ENCODE measurements at regions not wholly inside any gene's neighbourhood (a gene's known extent, or its start where the extent isn't known, plus 50 kb on each side); places are given as distances from the start of the nearest gene placed in this dataset.

- TF ChIP-seq ZNF562 (CRISPR knock-in tag; IDR thresholded peaks at IDR 0.05; ENCODE audit: borderline replicate concordance), result no peak
- no peak for TF ChIP-seq KDM6A (CRISPR knock-in tag; IDR thresholded peaks at IDR 0.05; ENCODE audit: low read depth)
- no peak for TF ChIP-seq ZNF691 (CRISPR knock-in tag; IDR thresholded peaks at IDR 0.05; ENCODE audit: borderline replicate concordance, low read depth)
- no peak for TF ChIP-seq TERF1 (CRISPR knock-in tag; IDR thresholded peaks at IDR 0.05)
- no peak for TF ChIP-seq ZNF549 (CRISPR knock-in tag; IDR thresholded peaks at IDR 0.05)
- TF ChIP-seq BRD4 (CRISPR knock-in tag; IDR thresholded peaks at IDR 0.05), result no peak
- TF ChIP-seq ZNF430 (CRISPR knock-in tag; IDR thresholded peaks at IDR 0.05), result 0 out of 2 replicates have a peak, but pooled peaks have one; percentile 40
- no peak for TF ChIP-seq ZNF724P (CRISPR knock-in tag; IDR thresholded peaks at IDR 0.05; ENCODE audit: borderline replicate concordance)
- TF ChIP-seq, protein P1, sequence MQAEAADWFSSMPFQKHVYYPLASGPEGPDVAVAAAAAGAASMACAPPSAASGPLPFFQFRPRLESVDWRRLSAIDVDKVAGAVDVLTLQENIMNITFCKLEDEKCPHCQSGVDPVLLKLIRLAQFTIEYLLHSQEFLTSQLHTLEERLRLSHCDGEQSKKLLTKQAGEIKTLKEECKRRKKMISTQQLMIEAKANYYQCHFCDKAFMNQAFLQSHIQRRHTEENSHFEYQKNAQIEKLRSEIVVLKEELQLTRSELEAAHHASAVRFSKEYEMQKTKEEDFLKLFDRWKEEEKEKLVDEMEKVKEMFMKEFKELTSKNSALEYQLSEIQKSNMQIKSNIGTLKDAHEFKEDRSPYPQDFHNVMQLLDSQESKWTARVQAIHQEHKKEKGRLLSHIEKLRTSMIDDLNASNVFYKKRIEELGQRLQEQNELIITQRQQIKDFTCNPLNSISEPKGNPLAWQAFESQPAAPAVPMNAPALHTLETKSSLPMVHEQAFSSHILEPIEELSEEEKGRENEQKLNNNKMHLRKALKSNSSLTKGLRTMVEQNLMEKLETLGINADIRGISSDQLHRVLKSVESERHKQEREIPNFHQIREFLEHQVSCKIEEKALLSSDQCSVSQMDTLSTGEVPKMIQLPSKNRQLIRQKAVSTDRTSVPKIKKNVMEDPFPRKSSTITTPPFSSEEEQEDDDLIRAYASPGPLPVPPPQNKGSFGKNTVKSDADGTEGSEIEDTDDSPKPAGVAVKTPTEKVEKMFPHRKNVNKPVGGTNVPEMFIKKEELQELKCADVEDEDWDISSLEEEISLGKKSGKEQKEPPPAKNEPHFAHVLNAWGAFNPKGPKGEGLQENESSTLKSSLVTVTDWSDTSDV (CRISPR knock-in tag; IDR thresholded peaks at IDR 0.05), result no peak
- TF ChIP-seq ZNF777 (CRISPR knock-in tag; IDR thresholded peaks at IDR 0.05), result no peak
- no peak for TF ChIP-seq TP53 (CRISPR knock-in tag; conservative IDR thresholded peaks at IDR 0.05)
- no peak for TF ChIP-seq TBP (CRISPR knock-in tag; IDR thresholded peaks at IDR 0.05)
- no peak for TF ChIP-seq ZFYVE20 (CRISPR knock-in tag; IDR thresholded peaks at IDR 0.05; ENCODE audit: borderline replicate concordance, low read depth)
- TF ChIP-seq, protein P2, sequence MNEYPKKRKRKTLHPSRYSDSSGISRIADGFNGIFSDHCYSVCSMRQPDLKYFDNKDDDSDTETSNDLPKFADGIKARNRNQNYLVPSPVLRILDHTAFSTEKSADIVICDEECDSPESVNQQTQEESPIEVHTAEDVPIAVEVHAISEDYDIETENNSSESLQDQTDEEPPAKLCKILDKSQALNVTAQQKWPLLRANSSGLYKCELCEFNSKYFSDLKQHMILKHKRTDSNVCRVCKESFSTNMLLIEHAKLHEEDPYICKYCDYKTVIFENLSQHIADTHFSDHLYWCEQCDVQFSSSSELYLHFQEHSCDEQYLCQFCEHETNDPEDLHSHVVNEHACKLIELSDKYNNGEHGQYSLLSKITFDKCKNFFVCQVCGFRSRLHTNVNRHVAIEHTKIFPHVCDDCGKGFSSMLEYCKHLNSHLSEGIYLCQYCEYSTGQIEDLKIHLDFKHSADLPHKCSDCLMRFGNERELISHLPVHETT (CRISPR knock-in tag; conservative IDR thresholded peaks at IDR 0.05), result no peak
- peak; percentile 33; the same call in 1 of the 2 replicates for TF ChIP-seq THRA (CRISPR knock-in tag; IDR thresholded peaks at IDR 0.05; ENCODE audit: borderline replicate concordance)
- TF ChIP-seq IRF9 (CRISPR knock-in tag; IDR thresholded peaks at IDR 0.05; ENCODE audit: borderline replicate concordance), result no peak
- peak; percentile 30 for TF ChIP-seq YY1 (IDR thresholded peaks at IDR 0.05; ENCODE audit: insufficient read depth, insufficient replicate concordance, low read depth, low read length)
- no peak for TF ChIP-seq NR1H2 (CRISPR knock-in tag; IDR thresholded peaks at IDR 0.05; ENCODE audit: borderline replicate concordance, low read depth)
Observed at GRCh38 chr4:128725405-128726055, 84.0 kb upstream of the JADE1 start (continued).

Measured in HepG2 (cell line).